ENCODE measurements at regions not wholly inside any gene's neighbourhood (a gene's known extent, or its start where the extent isn't known, plus 50 kb on each side); places are given as distances from the start of the nearest gene placed in this dataset.

DNA sequence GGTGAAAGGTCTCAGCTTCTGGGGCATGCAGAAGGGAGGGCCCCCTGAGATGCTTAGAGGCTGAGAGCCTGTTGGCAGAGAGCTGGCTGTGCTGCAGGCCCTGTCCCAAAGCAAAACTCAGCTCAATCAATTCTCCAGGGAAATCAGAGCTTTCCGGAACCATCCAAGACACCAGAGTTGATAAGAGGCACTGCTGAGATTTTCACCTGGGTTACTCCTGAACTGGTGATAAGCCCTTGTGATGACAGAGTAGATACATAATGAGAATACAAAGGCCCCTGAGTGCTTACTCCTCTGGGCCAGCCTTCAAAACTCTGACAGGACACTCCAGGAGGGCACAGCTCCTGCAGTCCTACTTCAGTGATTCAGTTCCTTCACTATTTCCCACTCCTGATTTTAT lies 63.9 kb downstream of the ARL6IP4 start:
- Histone ChIP-seq H3K36me3 (replicated peaks in 1 of 2; ENCODE audit: control insufficient read depth in 1 of 2, insufficient read depth in 2 of 2, low read length in 2 of 2) (no peaks in the 10 kb centered on the region), H3K4me3 (replicated peaks in 1 of 3; ENCODE audit: insufficient read depth in 1 of 3, low read depth in 2 of 3, low read length in 3 of 3) (no peak overlapping the region), H2AFZ (ENCODE audit: low read length) (no peak overlapping the region), H3K79me2 (ENCODE audit: insufficient read depth, low read length) (no peaks in the 10 kb centered on the region), H3K27ac (ENCODE audit: extremely low read length, insufficient read depth, low read length) (no peak overlapping the region), H3K4me1 (ENCODE audit: insufficient read depth, low read length) (0 out of 2 replicates have a peak, but pooled peaks cover 5% of the 10 kb centered on the region), H3K27me3 (ENCODE audit: control insufficient read depth in 1 of 2, insufficient read depth in 2 of 2, low read length in 2 of 2) (no peaks in the 10 kb centered on the region), H3K9me3 (ENCODE audit: low read length) (no peaks in the 10 kb centered on the region), H3K9ac (ENCODE audit: insufficient read depth, low read depth, low read length) (no peak overlapping the region), H3K4me2 (ENCODE audit: low read depth, low read length) (no peak overlapping the region), H4K20me1 (ENCODE audit: insufficient read depth, low read length) (no peaks in the 10 kb centered on the region)
- ChIA-PET POLR2A (interaction anchor here (1.2 to 2.9 kb wide), 2 partner anchors 26 to 188 kb away, joined by 4 to 17 read pairs (median 4); partner anchors contain the start of genes MPHOSPH9 and MTRFR), CTCF (ENCODE audit: low intra/inter-chr PET ratio, low total read pairs) (interaction anchor here (1.8 kb wide), 2 partner anchors 31 to 106 kb away, joined by 4 to 7 read pairs; partner anchors contain the start of gene PITPNM2)
- WGBS (ENCODE audit: low lambda C conversion rate) = no CpG with 5 or more reads among the region's 1 CpG
- DNase-seq (ENCODE audit: low spot score) = no peak
- no peak for ATAC-seq
- TF ChIP-seq ZNF550 (CRISPR knock-in tag; IDR thresholded peaks at IDR 0.05; ENCODE audit: borderline replicate concordance) (no peak), NFKB2 (CRISPR knock-in tag; IDR thresholded peaks at IDR 0.05; ENCODE audit: borderline replicate concordance) (no peak), PRMT3 (CRISPR knock-in tag; IDR thresholded peaks at IDR 0.05; ENCODE audit: borderline replicate concordance, low read depth) (no peak), HOXA3 (CRISPR knock-in tag; IDR thresholded peaks at IDR 0.05) (no peak), HOXA7 (CRISPR knock-in tag; IDR thresholded peaks at IDR 0.05) (no peak), RXRB (CRISPR knock-in tag; IDR thresholded peaks at IDR 0.05; ENCODE audit: borderline replicate concordance) (no peak), CCDC6 (CRISPR knock-in tag; IDR thresholded peaks at IDR 0.05) (no peak), THYN1 (CRISPR knock-in tag; IDR thresholded peaks at IDR 0.05; ENCODE audit: borderline replicate concordance, low read depth) (no peak)
- TF ChIP-seq, protein P1, sequence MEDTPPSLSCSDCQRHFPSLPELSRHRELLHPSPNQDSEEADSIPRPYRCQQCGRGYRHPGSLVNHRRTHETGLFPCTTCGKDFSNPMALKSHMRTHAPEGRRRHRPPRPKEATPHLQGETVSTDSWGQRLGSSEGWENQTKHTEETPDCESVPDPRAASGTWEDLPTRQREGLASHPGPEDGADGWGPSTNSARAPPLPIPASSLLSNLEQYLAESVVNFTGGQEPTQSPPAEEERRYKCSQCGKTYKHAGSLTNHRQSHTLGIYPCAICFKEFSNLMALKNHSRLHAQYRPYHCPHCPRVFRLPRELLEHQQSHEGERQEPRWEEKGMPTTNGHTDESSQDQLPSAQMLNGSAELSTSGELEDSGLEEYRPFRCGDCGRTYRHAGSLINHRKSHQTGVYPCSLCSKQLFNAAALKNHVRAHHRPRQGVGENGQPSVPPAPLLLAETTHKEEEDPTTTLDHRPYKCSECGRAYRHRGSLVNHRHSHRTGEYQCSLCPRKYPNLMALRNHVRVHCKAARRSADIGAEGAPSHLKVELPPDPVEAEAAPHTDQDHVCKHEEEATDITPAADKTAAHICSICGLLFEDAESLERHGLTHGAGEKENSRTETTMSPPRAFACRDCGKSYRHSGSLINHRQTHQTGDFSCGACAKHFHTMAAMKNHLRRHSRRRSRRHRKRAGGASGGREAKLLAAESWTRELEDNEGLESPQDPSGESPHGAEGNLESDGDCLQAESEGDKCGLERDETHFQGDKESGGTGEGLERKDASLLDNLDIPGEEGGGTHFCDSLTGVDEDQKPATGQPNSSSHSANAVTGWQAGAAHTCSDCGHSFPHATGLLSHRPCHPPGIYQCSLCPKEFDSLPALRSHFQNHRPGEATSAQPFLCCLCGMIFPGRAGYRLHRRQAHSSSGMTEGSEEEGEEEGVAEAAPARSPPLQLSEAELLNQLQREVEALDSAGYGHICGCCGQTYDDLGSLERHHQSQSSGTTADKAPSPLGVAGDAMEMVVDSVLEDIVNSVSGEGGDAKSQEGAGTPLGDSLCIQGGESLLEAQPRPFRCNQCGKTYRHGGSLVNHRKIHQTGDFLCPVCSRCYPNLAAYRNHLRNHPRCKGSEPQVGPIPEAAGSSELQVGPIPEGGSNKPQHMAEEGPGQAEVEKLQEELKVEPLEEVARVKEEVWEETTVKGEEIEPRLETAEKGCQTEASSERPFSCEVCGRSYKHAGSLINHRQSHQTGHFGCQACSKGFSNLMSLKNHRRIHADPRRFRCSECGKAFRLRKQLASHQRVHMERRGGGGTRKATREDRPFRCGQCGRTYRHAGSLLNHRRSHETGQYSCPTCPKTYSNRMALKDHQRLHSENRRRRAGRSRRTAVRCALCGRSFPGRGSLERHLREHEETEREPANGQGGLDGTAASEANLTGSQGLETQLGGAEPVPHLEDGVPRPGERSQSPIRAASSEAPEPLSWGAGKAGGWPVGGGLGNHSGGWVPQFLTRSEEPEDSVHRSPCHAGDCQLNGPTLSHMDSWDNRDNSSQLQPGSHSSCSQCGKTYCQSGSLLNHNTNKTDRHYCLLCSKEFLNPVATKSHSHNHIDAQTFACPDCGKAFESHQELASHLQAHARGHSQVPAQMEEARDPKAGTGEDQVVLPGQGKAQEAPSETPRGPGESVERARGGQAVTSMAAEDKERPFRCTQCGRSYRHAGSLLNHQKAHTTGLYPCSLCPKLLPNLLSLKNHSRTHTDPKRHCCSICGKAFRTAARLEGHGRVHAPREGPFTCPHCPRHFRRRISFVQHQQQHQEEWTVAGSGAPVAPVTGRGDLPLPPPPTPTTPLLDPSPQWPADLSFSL (CRISPR knock-in tag; IDR thresholded peaks at IDR 0.05) = no peak
- TF ChIP-seq, protein P2, sequence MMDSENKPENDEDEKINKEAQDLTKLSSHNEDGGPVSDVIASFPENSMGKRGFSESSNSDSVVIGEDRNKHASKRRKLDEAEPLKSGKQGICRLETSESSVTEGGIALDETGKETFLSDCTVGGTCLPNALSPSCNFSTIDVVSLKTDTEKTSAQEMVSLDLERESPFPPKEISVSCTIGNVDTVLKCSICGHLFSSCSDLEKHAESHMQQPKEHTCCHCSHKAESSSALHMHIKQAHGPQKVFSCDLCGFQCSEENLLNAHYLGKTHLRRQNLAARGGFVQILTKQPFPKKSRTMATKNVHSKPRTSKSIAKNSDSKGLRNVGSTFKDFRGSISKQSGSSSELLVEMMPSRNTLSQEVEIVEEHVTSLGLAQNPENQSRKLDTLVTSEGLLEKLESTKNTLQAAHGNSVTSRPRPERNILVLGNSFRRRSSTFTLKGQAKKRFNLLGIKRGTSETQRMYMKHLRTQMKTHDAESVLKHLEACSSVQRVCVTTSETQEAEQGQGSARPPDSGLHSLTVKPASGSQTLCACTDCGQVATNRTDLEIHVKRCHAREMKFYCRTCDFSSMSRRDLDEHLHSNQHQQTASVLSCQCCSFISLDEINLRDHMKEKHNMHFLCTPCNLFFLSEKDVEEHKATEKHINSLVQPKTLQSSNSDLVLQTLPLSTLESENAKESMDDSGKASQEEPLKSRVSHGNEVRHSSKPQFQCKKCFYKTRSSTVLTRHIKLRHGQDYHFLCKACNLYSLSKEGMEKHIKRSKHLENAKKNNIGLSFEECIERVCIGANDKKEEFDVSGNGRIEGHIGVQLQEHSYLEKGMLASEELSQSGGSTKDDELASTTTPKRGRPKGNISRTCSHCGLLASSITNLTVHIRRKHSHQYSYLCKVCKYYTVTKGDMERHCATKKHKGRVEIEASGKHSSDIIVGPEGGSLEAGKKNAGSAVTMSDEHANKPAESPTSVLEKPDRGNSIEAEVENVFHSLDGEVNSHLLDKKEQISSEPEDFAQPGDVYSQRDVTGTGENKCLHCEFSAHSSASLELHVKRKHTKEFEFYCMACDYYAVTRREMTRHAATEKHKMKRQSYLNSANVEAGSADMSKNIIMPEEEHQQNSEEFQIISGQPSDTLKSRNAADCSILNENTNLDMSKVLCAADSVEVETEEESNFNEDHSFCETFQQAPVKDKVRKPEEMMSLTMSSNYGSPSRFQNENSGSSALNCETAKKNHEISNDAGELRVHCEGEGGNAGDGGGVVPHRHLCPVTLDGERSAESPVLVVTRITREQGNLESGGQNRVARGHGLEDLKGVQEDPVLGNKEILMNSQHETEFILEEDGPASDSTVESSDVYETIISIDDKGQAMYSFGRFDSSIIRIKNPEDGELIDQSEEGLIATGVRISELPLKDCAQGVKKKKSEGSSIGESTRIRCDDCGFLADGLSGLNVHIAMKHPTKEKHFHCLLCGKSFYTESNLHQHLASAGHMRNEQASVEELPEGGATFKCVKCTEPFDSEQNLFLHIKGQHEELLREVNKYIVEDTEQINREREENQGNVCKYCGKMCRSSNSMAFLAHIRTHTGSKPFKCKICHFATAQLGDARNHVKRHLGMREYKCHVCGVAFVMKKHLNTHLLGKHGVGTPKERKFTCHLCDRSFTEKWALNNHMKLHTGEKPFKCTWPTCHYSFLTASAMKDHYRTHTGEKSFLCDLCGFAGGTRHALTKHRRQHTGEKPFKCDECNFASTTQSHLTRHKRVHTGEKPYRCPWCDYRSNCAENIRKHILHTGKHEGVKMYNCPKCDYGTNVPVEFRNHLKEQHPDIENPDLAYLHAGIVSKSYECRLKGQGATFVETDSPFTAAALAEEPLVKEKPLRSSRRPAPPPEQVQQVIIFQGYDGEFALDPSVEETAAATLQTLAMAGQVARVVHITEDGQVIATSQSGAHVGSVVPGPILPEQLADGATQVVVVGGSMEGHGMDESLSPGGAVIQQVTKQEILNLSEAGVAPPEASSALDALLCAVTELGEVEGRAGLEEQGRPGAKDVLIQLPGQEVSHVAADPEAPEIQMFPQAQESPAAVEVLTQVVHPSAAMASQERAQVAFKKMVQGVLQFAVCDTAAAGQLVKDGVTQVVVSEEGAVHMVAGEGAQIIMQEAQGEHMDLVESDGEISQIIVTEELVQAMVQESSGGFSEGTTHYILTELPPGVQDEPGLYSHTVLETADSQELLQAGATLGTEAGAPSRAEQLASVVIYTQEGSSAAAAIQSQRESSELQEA (CRISPR knock-in tag; IDR thresholded peaks at IDR 0.05; ENCODE audit: not compliant biosample characterization) = no peak
- FAIRE-seq = no peak
- intact Hi-C loops (cut with micrococcal nuclease; ENCODE audit: unreplicated experiment) = loop anchor here (5.0 kb wide), 1 partner anchor 108 kb away; the partner anchor contains the start of gene PITPNM2
- no TSS peak for BruUV-seq (replicated peaks)
- in situ Hi-C loops (cut with HindIII; ENCODE audit: extremely low pct_ligation_motif_present, low pct_unique_long_range_greater_than_20kb) = loop anchor here (5.0 kb wide), 1 partner anchor 188 kb away; the partner anchor contains the start of genes MPHOSPH9 and MTRFR

All from HepG2 (cell line).